HFFc6 (cell line): ENCODE measurements at regions not wholly inside any gene's neighbourhood (a gene's known extent, or its start where the extent isn't known, plus 50 kb on each side); places are given as distances from the start of the nearest gene placed in this dataset.

ENCODE experiments used
- DNase-seq: peaks from one replicate; pipeline ENCODE4 v3.0.0-alpha.2; 2018
- H3K27ac Mint-ChIP-seq: 2 replicates; pipeline ENCODE4 v1.8.0; 2020; ENCODE audit warnings: mild to moderate bottlenecking, mixed read lengths
- H3K27me3 Mint-ChIP-seq: 2 replicates; pipeline ENCODE4 v1.8.0; 2021; ENCODE audit warnings: mild to moderate bottlenecking, moderate library complexity, mixed read lengths; ENCODE audit not compliant: insufficient read depth
- H3K36me3 Mint-ChIP-seq: 2 replicates; pipeline ENCODE4 v1.8.0; 2021; ENCODE audit warnings: low read depth, mixed read lengths
- H3K4me1 Mint-ChIP-seq: 2 replicates; pipeline ENCODE4 v1.8.0; 2020; ENCODE audit warnings: low read depth, mixed read lengths
- H3K4me3 Mint-ChIP-seq: 2 replicates; pipeline ENCODE4 v1.8.0; 2020; ENCODE audit warnings: mild to moderate bottlenecking, moderate library complexity, mixed read lengths
- H3K9me3 Mint-ChIP-seq: 2 replicates; pipeline ENCODE4 v1.8.0; 2020; ENCODE audit warnings: mild to moderate bottlenecking, mixed read lengths
- TF ChIP-seq, protein P1 (sequence below): fragments of 200-600 bp; sonication (generic); IDR thresholded peaks from 2 replicates; pipeline ENCODE4 v1.5.0; 2021; ENCODE audit warnings: antibody characterized with exemption, mild to moderate bottlenecking

DNA sequence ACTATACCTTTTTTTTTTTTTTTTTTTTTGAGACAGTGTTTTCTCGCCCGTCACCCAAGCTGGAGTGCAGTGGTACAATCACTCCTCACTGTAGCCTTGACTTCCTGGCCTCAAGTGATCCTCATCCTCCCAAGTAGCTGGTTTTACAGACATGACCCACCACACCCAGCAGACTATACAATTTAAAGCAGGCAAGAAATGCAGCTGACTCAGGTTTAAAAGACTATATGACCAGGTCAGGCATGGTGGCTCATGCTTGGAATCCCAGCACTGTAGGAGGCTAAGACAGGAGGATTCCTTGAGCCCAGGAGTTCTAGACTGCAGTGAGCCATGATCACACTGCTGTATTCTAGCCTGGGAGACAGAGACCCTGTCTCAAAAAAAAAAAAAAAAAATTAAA is 89.5 kb upstream of the AUTS2 start:
- Mint-ChIP-seq H3K4me3 (no peak overlapping the region), H3K27me3 (no peaks in the 10 kb centered on the region), H3K9me3 (peaks cover 43% of the 10 kb centered on the region), H3K36me3 (peaks cover 5% of the 10 kb centered on the region; the same call in 1 of the 2 replicates), H3K4me1 (no peaks in the 10 kb centered on the region), H3K27ac (no peak overlapping the region)
- TF ChIP-seq, protein P1, sequence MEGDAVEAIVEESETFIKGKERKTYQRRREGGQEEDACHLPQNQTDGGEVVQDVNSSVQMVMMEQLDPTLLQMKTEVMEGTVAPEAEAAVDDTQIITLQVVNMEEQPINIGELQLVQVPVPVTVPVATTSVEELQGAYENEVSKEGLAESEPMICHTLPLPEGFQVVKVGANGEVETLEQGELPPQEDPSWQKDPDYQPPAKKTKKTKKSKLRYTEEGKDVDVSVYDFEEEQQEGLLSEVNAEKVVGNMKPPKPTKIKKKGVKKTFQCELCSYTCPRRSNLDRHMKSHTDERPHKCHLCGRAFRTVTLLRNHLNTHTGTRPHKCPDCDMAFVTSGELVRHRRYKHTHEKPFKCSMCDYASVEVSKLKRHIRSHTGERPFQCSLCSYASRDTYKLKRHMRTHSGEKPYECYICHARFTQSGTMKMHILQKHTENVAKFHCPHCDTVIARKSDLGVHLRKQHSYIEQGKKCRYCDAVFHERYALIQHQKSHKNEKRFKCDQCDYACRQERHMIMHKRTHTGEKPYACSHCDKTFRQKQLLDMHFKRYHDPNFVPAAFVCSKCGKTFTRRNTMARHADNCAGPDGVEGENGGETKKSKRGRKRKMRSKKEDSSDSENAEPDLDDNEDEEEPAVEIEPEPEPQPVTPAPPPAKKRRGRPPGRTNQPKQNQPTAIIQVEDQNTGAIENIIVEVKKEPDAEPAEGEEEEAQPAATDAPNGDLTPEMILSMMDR, result no peak
- no peak for DNase-seq

DNA sequence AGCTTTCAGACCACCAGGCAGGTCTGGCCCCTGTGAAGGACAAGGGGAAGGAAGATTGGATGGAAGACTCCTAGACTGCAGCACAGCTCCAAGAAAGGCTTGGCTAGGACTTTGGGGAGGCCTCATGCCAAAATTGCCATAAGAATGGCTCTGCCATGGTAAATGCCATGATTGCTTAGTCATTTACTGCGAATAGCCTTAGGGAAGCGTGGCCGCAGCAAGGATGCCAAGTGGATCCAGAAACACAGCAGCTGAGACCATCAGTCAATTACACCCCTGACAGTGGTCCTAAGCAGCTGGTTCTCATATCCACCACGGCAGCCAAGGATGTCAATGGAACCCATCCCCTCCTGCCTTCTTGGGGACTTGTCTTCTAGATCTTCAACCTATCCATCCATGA is 88.2 kb upstream of the AUTS2 start:
- Mint-ChIP-seq H3K4me3 (no peak overlapping the region), H3K4me1 (no peaks in the 10 kb centered on the region), H3K9me3 (peaks cover 37% of the 10 kb centered on the region), H3K27me3 (no peaks in the 10 kb centered on the region), H3K36me3 (peaks cover 5% of the 10 kb centered on the region; the same call in 1 of the 2 replicates), H3K27ac (no peak overlapping the region)
- TF ChIP-seq, protein P1, result no peak
- DNase-seq, result no peak

DNA sequence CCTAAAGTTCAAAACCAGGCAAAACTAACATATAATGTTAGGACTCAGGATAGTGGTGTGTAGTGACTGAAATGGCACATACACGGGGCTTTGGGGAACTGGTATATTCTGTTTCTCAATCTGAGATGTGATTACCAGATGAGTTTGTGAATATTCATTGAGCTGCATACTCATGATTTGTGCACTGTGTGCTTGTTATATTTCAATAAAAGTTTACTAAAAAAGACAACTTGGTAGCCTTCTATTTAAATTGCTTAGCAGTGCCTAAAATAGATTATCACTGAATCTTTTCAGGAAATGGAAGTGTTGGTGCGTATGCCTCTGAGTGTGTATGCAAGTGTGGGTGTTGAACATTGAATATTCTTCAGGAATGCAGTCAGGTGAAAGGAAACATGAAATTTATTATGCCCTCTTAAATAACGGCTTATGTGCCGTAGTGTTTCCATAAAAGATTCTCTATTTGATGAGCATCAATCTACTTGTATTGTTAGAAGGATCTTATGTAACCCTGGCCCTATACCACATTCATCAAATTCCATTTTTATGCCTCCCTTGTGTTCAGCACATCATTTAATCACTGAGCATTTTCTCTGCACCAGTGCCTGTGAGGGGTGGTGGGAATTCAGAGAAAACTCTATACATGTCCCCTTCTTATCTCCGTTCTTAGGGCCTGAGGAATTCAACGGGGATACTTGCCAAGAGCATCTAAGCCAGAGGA is 82.6 kb upstream of the AUTS2 start:
- Mint-ChIP-seq H3K27me3 (no peaks in the 10 kb centered on the region; the same call in 1 of the 2 replicates), H3K27ac (no peak overlapping the region), H3K36me3 (no peaks in the 10 kb centered on the region; the same call in 1 of the 2 replicates)

DNA sequence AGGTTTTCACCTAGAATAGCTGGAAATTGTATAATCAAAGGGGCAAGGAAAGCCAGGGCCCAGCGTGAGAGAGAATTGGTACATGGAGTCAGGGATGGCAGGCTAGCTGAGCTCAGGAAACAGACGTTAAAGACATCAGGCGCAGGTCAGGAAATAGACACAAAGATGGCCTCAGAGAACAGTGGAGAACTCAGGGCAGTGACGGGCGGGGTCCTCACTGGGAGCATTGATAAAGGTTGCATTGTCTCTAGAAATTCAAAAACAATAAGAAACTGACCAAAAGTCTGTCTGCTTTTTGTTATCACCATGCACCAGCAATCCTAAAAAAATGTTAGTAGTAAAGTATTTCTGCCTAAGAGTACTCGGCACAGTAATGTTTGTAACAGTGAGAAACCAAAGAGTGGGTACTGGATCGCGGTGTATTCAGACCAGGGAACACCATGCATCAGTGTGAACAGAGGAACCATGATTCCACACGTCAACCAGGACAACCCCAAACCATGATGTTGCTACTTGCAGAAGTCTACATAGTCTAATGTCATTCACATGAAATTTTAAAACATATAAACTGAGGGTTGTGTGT is 81.9 kb upstream of the AUTS2 start:
- Mint-ChIP-seq H3K4me1 (no peaks in the 10 kb centered on the region), H3K9me3 (peaks cover 31% of the 10 kb centered on the region), H3K27ac (no peak overlapping the region), H3K36me3 (no peaks in the 10 kb centered on the region; the same call in 1 of the 2 replicates), H3K27me3 (no peaks in the 10 kb centered on the region; the same call in 1 of the 2 replicates), H3K4me3 (no peak overlapping the region)
- DNase-seq, result no peak
- TF ChIP-seq, protein P1, result no peak

More for the DNA sequence above, 82.6 kb upstream of the AUTS2 start:
- H3K9me3 Mint-ChIP-seq, result peaks cover 32% of the 10 kb centered on the region
- TF ChIP-seq, protein P1, result no peak
- DNase-seq, result no peak
- no peaks in the 10 kb centered on the region for H3K4me1 Mint-ChIP-seq
- H3K4me3 Mint-ChIP-seq, result no peak overlapping the region

DNA sequence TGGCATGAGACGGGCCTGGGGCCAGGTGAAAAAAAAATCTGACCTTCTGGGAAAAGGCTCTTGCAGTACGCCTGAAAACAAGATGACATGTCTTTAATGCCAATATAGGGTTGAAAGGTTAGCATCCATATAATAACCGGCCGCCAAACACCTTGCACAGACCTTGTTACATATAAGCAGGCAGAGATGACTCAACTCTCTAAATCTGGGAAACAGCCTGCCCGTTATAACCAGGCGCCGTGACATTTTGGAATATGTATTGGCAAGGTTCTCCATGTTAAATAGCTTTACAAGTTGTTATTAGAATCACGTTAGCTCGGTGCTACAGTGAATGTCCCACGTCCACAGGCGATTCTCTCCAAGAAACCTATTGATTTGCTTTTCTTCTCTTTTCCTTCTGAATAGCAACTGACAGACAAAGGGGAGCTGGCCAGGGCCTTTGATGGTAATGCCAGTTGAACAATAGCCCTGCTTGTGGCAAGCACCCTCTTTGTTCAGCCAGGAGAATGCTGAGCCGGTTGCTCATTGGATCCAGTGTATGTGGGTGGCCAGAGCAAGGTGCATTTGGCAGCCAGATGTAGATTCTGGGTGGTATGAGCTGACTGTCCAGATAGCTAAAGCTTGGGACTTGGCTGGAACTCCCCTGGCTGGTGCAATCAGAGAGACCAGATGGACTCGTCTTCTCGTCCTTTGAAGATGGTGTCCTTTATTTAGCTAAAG is 80.1 kb upstream of the AUTS2 start:
- no peak for DNase-seq
- peaks cover 27% of the 10 kb centered on the region for H3K9me3 Mint-ChIP-seq
- H3K27me3 Mint-ChIP-seq, result no peaks in the 10 kb centered on the region; the same call in 1 of the 2 replicates
- no peak overlapping the region for H3K4me3 Mint-ChIP-seq
- no peak overlapping the region for H3K27ac Mint-ChIP-seq
- no peaks in the 10 kb centered on the region; the same call in 1 of the 2 replicates for H3K36me3 Mint-ChIP-seq
- TF ChIP-seq, protein P1, result no peak
- H3K4me1 Mint-ChIP-seq, result no peaks in the 10 kb centered on the region
